GM12873 (cell line): ENCODE measurements at regions not wholly inside any gene's neighbourhood (a gene's known extent, or its start where the extent isn't known, plus 50 kb on each side); places are given as distances from the start of the nearest gene placed in this dataset.

Experiments used
- TF ChIP-seq, protein P1 (sequence below): IDR thresholded peaks from 2 replicates; pipeline ENCODE4 v1.5.1; 2012; ENCODE audit warnings: low read depth, mild to moderate bottlenecking, moderate library complexity, low read length, control low read depth; ENCODE audit not compliant: insufficient read depth; ENCODE audit errors: missing control alignments

DNA sequence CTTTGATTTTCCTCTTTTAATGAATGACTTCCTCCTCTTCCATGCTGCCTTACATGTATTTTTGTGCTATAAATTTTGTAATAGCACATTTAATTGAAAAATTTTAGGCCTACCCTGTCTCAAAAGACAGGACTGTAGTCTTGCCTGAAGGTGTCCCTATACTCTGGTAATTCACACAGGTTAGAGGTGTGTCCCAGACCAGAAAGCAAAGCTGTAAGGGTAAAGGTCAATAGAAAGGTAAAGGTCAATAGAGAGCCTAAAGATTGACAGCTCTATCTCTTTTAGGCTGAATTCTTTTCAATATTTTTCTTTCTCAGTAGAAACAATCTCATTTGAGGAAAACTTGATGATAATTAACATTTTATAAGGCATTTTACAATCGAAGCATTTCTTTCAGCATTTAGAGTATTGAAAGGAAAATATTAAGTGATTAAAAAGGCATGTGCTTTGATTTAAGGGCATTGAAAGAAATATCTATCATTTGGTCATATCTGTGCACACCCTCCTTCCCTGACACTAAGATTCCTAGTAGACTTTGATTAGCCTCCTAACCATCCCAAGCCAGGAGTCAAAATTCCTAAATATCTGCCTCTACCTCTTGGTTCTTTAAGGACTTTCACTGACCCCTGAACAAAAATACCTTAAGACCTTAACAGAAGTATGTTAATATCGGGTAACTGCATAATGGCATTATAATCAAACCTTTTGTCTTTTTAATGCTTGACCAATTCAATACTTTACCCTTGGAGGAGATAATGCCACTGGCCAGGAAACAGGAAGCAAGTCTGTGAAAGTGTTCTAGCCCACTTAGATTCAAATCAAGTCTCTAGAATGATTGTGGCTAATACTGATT lies 161.8 kb upstream of the DTNA start:
- TF ChIP-seq, protein P1, sequence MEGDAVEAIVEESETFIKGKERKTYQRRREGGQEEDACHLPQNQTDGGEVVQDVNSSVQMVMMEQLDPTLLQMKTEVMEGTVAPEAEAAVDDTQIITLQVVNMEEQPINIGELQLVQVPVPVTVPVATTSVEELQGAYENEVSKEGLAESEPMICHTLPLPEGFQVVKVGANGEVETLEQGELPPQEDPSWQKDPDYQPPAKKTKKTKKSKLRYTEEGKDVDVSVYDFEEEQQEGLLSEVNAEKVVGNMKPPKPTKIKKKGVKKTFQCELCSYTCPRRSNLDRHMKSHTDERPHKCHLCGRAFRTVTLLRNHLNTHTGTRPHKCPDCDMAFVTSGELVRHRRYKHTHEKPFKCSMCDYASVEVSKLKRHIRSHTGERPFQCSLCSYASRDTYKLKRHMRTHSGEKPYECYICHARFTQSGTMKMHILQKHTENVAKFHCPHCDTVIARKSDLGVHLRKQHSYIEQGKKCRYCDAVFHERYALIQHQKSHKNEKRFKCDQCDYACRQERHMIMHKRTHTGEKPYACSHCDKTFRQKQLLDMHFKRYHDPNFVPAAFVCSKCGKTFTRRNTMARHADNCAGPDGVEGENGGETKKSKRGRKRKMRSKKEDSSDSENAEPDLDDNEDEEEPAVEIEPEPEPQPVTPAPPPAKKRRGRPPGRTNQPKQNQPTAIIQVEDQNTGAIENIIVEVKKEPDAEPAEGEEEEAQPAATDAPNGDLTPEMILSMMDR, result no peak

DNA sequence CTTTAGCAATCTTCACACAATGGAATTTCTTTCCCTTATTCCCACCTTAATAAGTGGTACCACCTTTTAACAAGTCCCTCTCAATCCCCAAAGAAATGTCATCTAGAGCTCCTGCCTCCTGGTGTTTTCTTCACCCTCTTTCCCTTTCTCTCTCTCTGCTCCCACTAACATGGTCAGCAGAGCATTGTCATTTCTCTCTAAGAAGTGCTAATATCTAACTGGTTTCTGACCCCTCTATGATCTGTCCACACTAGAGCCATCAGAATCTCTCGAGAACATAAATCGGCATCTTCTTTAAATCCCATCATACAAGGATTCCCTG lies 161.2 kb upstream of the DTNA start:
- TF ChIP-seq, protein P1, result no peak

DNA sequence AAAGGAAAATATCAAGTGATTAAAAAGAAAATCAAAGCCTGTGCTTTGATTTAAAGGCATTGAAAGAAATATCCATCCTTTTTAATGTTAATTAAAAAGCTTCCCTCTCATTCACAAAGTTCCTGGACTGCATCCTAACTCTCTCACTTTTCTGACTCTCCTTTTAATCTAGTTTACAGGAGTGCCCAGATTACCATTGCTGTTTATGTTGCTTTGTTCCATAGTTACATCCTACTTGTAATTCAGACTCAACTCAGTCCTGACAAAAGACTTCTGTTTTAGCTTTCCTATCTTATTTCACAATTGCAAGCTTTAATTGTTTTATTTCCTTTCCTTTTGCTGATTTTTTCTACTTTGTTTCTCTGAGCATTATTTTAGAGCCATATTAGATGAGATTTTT lies 160.7 kb upstream of the DTNA start:
- TF ChIP-seq, protein P1, result no peak

DNA sequence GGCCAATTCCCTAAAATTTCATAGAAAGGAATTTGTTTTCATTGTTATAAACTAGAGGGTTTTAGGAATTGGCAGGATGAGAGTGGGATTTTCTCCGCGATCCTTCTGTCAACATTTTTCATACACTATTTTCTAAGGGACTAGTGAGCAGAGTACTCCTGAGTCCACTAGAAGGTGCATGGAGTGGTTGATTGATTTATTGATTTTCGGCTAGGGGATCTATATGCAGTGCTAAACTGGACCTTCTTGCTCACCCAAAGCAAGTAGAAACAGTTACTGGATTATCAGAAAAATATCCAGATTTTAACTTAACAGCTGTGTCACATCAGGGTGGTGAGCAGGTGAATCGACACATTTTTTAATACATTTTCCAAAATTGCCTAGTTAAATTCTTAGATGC lies 159.9 kb upstream of the DTNA start:
- TF ChIP-seq, protein P1, result no peak

DNA sequence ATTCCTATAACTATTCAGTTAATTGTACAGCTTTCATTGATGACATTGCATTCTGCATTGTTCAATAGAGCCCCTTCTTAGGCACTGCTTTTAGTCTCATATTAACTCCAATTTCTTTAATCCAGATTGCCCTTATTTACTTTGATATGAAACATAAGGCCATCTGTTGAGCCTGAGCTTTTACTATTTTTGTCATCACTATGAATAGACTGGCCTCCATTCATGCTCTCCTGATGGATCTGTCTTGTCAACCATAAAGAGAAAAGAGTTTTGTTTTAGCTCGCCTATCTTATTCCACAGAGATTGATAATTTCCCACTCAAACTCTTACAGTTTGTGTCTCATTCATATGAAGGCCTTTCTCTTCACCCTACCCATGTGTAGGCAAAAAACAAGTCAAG lies 159.2 kb upstream of the DTNA start:
- TF ChIP-seq, protein P1, result no peak

DNA sequence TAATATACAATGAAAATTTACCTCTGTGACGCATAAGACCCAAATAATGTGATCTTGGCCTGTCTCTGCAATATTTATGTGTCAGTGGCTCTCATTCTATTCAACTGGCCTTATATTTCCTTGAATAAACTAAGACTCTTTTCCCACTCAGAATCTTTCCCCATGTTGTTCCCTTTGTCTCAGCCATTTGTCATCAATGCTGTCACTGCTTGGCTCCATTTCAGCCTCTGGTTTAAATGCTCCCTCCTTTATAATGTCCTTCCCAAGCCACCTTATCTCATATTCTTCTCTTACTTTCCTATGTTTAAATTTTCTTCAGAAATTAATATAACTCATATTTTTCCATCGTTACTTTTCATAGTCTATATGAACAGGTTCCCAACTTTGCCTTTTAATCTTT lies 158.3 kb upstream of the DTNA start:
- TF ChIP-seq, protein P1, result no peak

DNA sequence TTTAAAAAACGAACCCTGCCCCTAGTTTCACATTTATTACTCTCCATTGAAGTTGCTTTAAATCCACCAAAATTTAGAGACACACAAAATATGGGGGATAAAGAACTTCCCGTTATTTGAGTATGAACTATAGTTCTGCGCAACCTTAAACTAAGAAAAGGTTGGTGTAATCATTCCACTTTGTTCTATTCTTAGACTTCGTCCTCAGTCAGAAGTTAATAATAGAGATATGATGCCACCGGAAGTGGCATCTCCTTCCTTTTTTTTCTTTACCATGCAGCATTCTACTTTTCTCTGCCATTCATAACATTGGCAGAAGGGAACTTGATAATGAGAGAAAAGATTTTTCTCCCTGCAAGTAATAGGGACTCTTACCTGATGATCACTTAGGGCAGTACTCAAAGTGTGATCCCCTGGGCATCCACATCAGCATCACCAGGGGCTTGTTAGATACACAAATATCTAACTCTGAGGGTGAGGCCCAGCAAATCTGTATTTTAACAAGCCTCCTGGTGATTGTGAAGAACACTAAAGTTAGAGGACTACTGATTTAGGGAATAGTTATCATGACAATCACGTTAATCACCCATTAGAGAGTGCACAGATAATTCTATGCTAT lies 147.7 kb upstream of the DTNA start:
- TF ChIP-seq, protein P1, result no peak
